GM18909 (cell line): ENCODE measurements at regions not wholly inside any gene's neighbourhood (a gene's known extent, or its start where the extent isn't known, plus 50 kb on each side); places are given as distances from the start of the nearest gene placed in this dataset.

Experiments
- ATAC-seq: cut with Tn5 transposase; IDR thresholded peaks from one replicate; pipeline ENCODE4 v1.9.1; 2021; ENCODE audit warnings: mild to moderate bottlenecking; ENCODE audit not compliant: unreplicated experiment, poor library complexity

- no peak for ATAC-seq
These were observed 380.3 kb downstream of the MRPS30 start for GRCh38 chr5:45189042-45189441.

DNA sequence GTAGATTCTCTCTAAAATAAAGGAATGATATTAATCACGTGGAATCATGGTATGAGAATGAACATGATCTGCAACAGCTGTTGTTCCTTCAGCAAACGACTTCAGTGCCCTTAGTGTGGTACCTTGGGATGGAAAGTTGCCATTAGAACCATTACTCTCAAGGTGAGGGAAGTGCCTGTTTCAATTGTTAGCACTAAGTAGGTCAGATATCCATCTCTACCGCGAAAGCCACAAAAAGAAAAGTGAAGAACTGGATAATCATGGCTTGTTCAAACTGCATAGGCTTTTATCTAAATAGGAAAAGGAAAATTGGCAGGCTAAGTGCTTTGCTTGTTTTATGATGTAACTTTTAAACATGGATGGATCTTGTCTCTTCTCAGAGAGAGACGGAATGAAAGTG is 380.7 kb downstream of the MRPS30 start:
- ATAC-seq, result no peak

DNA sequence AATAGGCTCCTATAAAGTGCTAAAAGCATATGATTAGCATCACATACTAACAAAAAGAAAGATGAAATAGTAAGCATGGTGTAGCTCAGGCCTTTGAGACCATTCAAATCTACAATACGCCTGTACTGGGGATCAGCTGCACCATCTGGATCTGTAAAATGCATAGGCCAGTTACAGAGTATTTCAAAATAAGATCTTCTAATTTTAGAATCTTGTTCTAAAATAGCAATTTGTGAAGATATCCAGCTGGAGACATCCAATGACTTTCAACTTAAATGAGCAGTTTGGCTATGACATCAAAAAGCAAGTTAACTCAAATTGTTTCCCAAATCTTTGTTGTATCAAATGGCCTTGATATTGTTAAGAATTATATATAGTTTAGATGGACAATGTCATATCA is 386.3 kb downstream of the MRPS30 start:
- ATAC-seq, result no peak
